ENCODE measurements at regions not wholly inside any gene's neighbourhood (a gene's known extent, or its start where the extent isn't known, plus 50 kb on each side); places are given as distances from the start of the nearest gene placed in this dataset.
A peak's percentile ranks its signal among the peaks of the same experiment; 100 is the strongest.
"Not testable (repeated sequence)": the region's sequence is repeated elsewhere in the genome, so short reads cannot be mapped to it uniquely, and the experiment has no call there.

- Histone ChIP-seq H3K27me3 (ENCODE audit: control insufficient read depth, insufficient read depth, low read length) (no peaks in the 10 kb centered on the region), H3K9ac (ENCODE audit: low read depth, low read length) (no peak overlapping the region), H3K36me3 (ENCODE audit: insufficient read depth, low read length) (no peaks in the 10 kb centered on the region), H3K4me3 (ENCODE audit: low read length) (no peak overlapping the region), H3K9me3 (replicated peaks; ENCODE audit: low read length) (no peaks in the 10 kb centered on the region), H3K4me1 (ENCODE audit: control insufficient read depth, insufficient read depth, low read length) (peaks cover 43% of the 10 kb centered on the region), H3K4me2 (ENCODE audit: low read length) (no peak overlapping the region)
Measured at GRCh38 chr10:114872519-114873087, 51.0 kb downstream of the FHIP2A start.

- H3K4me3 ChIP-seq (ENCODE audit: low read length), result no peak overlapping the region
- H3K4me2 ChIP-seq (ENCODE audit: low read length), result no peak overlapping the region
- H3K36me3 ChIP-seq (ENCODE audit: insufficient read depth, low read length), result no peaks in the 10 kb centered on the region
- H3K9me3 ChIP-seq (replicated peaks; ENCODE audit: low read length), result no peaks in the 10 kb centered on the region
- H3K4me1 ChIP-seq (ENCODE audit: control insufficient read depth, insufficient read depth, low read length), result peaks cover 23% of the 10 kb centered on the region
- H3K9ac ChIP-seq (ENCODE audit: low read depth, low read length), result no peak overlapping the region
- H3K27me3 ChIP-seq (ENCODE audit: control insufficient read depth, insufficient read depth, low read length), result no peaks in the 10 kb centered on the region
Measured at GRCh38 chr10:114874827-114875411, 53.3 kb downstream of the FHIP2A start.

GRCh38 chr10:114875590-114876081 is 54.1 kb downstream of the FHIP2A start:
- H3K4me2 ChIP-seq (ENCODE audit: low read length); H3K4me3 ChIP-seq (ENCODE audit: low read length); H3K27me3 ChIP-seq (ENCODE audit: control insufficient read depth, insufficient read depth, low read length); H3K9me3 ChIP-seq (replicated peaks; ENCODE audit: low read length); H3K9ac ChIP-seq (ENCODE audit: low read depth, low read length); H3K36me3 ChIP-seq (ENCODE audit: insufficient read depth, low read length): not testable (repeated sequence)
- H3K4me1 ChIP-seq (ENCODE audit: control insufficient read depth, insufficient read depth, low read length), result peaks cover 16% of the 10 kb centered on the region

GRCh38 chr10:114876169-114876568 is 54.6 kb downstream of the FHIP2A start:
- H3K27me3 ChIP-seq (ENCODE audit: control insufficient read depth, insufficient read depth, low read length), result no peaks in the 10 kb centered on the region
- H3K4me1 ChIP-seq (ENCODE audit: control insufficient read depth, insufficient read depth, low read length), result peaks cover 15% of the 10 kb centered on the region
- no peak overlapping the region for H3K4me3 ChIP-seq (ENCODE audit: low read length)
- no peak overlapping the region for H3K9ac ChIP-seq (ENCODE audit: low read depth, low read length)
- no peaks in the 10 kb centered on the region for H3K9me3 ChIP-seq (replicated peaks; ENCODE audit: low read length)
- H3K36me3 ChIP-seq (ENCODE audit: insufficient read depth, low read length), result no peaks in the 10 kb centered on the region
- H3K4me2 ChIP-seq (ENCODE audit: low read length), result no peak overlapping the region

GRCh38 chr10:114876602-114877300 is 55.2 kb downstream of the FHIP2A start:
- H3K4me1 ChIP-seq (ENCODE audit: control insufficient read depth, insufficient read depth, low read length), result peaks cover 15% of the 10 kb centered on the region
- no peaks in the 10 kb centered on the region for H3K36me3 ChIP-seq (ENCODE audit: insufficient read depth, low read length)
- peak overlapping the region; percentile 46 for H3K4me2 ChIP-seq (ENCODE audit: low read length)
- H3K4me3 ChIP-seq (ENCODE audit: low read length), result no peak overlapping the region
- H3K27me3 ChIP-seq (ENCODE audit: control insufficient read depth, insufficient read depth, low read length), result no peaks in the 10 kb centered on the region
- no peak overlapping the region for H3K9ac ChIP-seq (ENCODE audit: low read depth, low read length)
- H3K9me3 ChIP-seq (replicated peaks; ENCODE audit: low read length), result no peaks in the 10 kb centered on the region

- H3K9ac ChIP-seq (ENCODE audit: low read depth, low read length), result no peak overlapping the region
- H3K4me1 ChIP-seq (ENCODE audit: control insufficient read depth, insufficient read depth, low read length), result peaks cover 15% of the 10 kb centered on the region
- no peak overlapping the region for H3K4me3 ChIP-seq (ENCODE audit: low read length)
- no peaks in the 10 kb centered on the region for H3K9me3 ChIP-seq (replicated peaks; ENCODE audit: low read length)
- H3K4me2 ChIP-seq (ENCODE audit: low read length), result no peak overlapping the region
- no peaks in the 10 kb centered on the region for H3K36me3 ChIP-seq (ENCODE audit: insufficient read depth, low read length)
- H3K27me3 ChIP-seq (ENCODE audit: control insufficient read depth, insufficient read depth, low read length), result no peaks in the 10 kb centered on the region
Measured at GRCh38 chr10:114877301-114877644, 55.7 kb downstream of the FHIP2A start.

GRCh38 chr10:114879093-114879492 is 57.5 kb downstream of the FHIP2A start:
- H3K4me3 ChIP-seq (ENCODE audit: low read length), result no peak overlapping the region
- no peak overlapping the region for H3K9ac ChIP-seq (ENCODE audit: low read depth, low read length)
- no peaks in the 10 kb centered on the region for H3K36me3 ChIP-seq (ENCODE audit: insufficient read depth, low read length)
- H3K4me1 ChIP-seq (ENCODE audit: control insufficient read depth, insufficient read depth, low read length), result peaks cover 12% of the 10 kb centered on the region
- H3K9me3 ChIP-seq (replicated peaks; ENCODE audit: low read length), result no peaks in the 10 kb centered on the region
- H3K27me3 ChIP-seq (ENCODE audit: control insufficient read depth, insufficient read depth, low read length), result no peaks in the 10 kb centered on the region
- peak overlapping the region; percentile 84 for H3K4me2 ChIP-seq (ENCODE audit: low read length)

- Histone ChIP-seq H3K9me3 (replicated peaks; ENCODE audit: low read length) (no peaks in the 10 kb centered on the region), H3K4me2 (ENCODE audit: low read length) (peak overlapping the region; percentile 84), H3K4me1 (ENCODE audit: control insufficient read depth, insufficient read depth, low read length) (peaks cover 12% of the 10 kb centered on the region), H3K4me3 (ENCODE audit: low read length) (peak overlapping the region; percentile 63), H3K36me3 (ENCODE audit: insufficient read depth, low read length) (no peaks in the 10 kb centered on the region), H3K27me3 (ENCODE audit: control insufficient read depth, insufficient read depth, low read length) (no peaks in the 10 kb centered on the region), H3K9ac (ENCODE audit: low read depth, low read length) (no peak overlapping the region)
Measured at GRCh38 chr10:114879541-114880158, 58.1 kb downstream of the FHIP2A start.

GRCh38 chr10:114881417-114881816 is 56.6 kb upstream of the TRUB1 start:
- no peak overlapping the region for H3K9ac ChIP-seq (ENCODE audit: low read depth, low read length)
- H3K27me3 ChIP-seq (ENCODE audit: control insufficient read depth, insufficient read depth, low read length), result no peaks in the 10 kb centered on the region
- peaks cover 11% of the 10 kb centered on the region for H3K4me1 ChIP-seq (ENCODE audit: control insufficient read depth, insufficient read depth, low read length)
- no peak overlapping the region for H3K4me2 ChIP-seq (ENCODE audit: low read length)
- no peak overlapping the region for H3K4me3 ChIP-seq (ENCODE audit: low read length)
- H3K36me3 ChIP-seq (ENCODE audit: insufficient read depth, low read length), result no peaks in the 10 kb centered on the region
- no peaks in the 10 kb centered on the region for H3K9me3 ChIP-seq (replicated peaks; ENCODE audit: low read length)

GRCh38 chr10:114881901-114882300 is 56.1 kb upstream of the TRUB1 start:
- H3K4me2 ChIP-seq (ENCODE audit: low read length), result no peak overlapping the region
- no peaks in the 10 kb centered on the region for H3K27me3 ChIP-seq (ENCODE audit: control insufficient read depth, insufficient read depth, low read length)
- peaks cover 6% of the 10 kb centered on the region for H3K4me1 ChIP-seq (ENCODE audit: control insufficient read depth, insufficient read depth, low read length)
- no peak overlapping the region for H3K4me3 ChIP-seq (ENCODE audit: low read length)
- no peaks in the 10 kb centered on the region for H3K36me3 ChIP-seq (ENCODE audit: insufficient read depth, low read length)
- no peak overlapping the region for H3K9ac ChIP-seq (ENCODE audit: low read depth, low read length)
- no peaks in the 10 kb centered on the region for H3K9me3 ChIP-seq (replicated peaks; ENCODE audit: low read length)

GRCh38 chr10:114885443-114885842 is 52.6 kb upstream of the TRUB1 start:
- Histone ChIP-seq H3K27me3 (ENCODE audit: control insufficient read depth, insufficient read depth, low read length) (no peaks in the 10 kb centered on the region), H3K4me3 (ENCODE audit: low read length) (no peak overlapping the region), H3K4me1 (ENCODE audit: control insufficient read depth, insufficient read depth, low read length) (peaks cover 5% of the 10 kb centered on the region), H3K36me3 (ENCODE audit: insufficient read depth, low read length) (no peaks in the 10 kb centered on the region), H3K4me2 (ENCODE audit: low read length) (no peak overlapping the region), H3K9ac (ENCODE audit: low read depth, low read length) (no peak overlapping the region), H3K9me3 (replicated peaks; ENCODE audit: low read length) (no peaks in the 10 kb centered on the region)
